GM23338 (cell line): ENCODE measurements at regions not wholly inside any gene's neighbourhood (a gene's known extent, or its start where the extent isn't known, plus 50 kb on each side); places are given as distances from the start of the nearest gene placed in this dataset.
A peak's percentile ranks its signal among the peaks of the same experiment; 100 is the strongest.

Experiments
- CREB1 ChIP-seq: fragments of 250-450 bp; sonication (Bioruptor Pico); IDR thresholded peaks from 2 replicates; pipeline ENCODE4 v1.5.0; 2020; ENCODE audit warnings: low read depth, mild to moderate bottlenecking, moderate library complexity
- EZH2 ChIP-seq: fragments of 200-600 bp; sonication (generic); IDR thresholded peaks from one replicate; pipeline ENCODE4 v1.8.0; 2017; ENCODE audit warnings: antibody characterized with exemption, mild to moderate bottlenecking, low read depth; ENCODE audit not compliant: unreplicated experiment
- EZH2phosphoT487 ChIP-seq: fragments of 200-600 bp; sonication (generic); IDR thresholded peaks from one replicate; pipeline ENCODE4 v1.8.1; 2018; ENCODE audit warnings: antibody characterized with exemption; ENCODE audit not compliant: unreplicated experiment
- JUNB ChIP-seq: IDR thresholded peaks from one replicate; pipeline ENCODE4 v1.6.1; 2016; ENCODE audit warnings: antibody characterized with exemption; ENCODE audit not compliant: unreplicated experiment
- POLR2AphosphoS5 ChIP-seq: IDR thresholded peaks from 2 replicates; pipeline ENCODE4 v1.6.1; 2016; ENCODE audit warnings: antibody characterized with exemption, low read depth
- STAT1 ChIP-seq: IDR thresholded peaks from one replicate; pipeline ENCODE4 v1.6.1; 2016; ENCODE audit warnings: antibody characterized with exemption; ENCODE audit not compliant: unreplicated experiment
- ZNF114 ChIP-seq: fragments of 250-450 bp; sonication (Bioruptor Pico); IDR thresholded peaks from 2 replicates; pipeline ENCODE4 v1.5.0; 2020; ENCODE audit warnings: mild to moderate bottlenecking, moderate library complexity
- TF ChIP-seq, protein P1 (sequence below), 2 experiments: fragments of 200-600 bp in 1 of 2; sonication (generic) in 1 of 2; conservative IDR thresholded peaks; 2 replicates each; pipeline versions ENCODE4 v1.5.1 to v1.6.1; 2016 to 2017; ENCODE audit warnings: antibody characterized with exemption in 2 of 2, low read depth in 2 of 2, mild to moderate bottlenecking in 2 of 2, moderate library complexity in 1 of 2
- TF ChIP-seq, protein P2 (sequence below): IDR thresholded peaks from one replicate; pipeline ENCODE4 v1.6.1; 2018; ENCODE audit warnings: antibody characterized with exemption; ENCODE audit not compliant: unreplicated experiment
- TF ChIP-seq, protein P3 (sequence below): IDR thresholded peaks from 2 replicates; pipeline ENCODE4 v1.6.1; 2016; ENCODE audit warnings: antibody characterized with exemption

DNA sequence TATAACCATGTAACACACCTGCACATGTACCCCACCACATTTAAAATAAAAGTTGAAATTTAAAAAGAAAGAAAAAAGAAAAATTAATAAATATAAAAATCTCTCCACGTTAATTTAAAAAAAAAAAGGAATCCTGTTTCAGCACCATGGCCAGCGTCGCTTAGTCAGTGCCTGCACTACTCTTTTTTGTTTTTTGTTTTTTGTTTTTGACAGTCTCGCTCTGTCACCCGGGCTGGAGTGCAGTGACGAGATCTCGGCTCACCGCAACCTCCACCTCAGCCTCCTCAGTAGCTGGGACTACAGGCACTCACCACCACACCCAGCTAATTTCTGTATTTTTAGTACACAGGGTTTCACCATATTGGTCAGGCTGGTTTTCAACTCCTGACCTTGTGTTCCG, 835.9 kb downstream of the UQCRFS1 start:
- TF ChIP-seq, protein P1, sequence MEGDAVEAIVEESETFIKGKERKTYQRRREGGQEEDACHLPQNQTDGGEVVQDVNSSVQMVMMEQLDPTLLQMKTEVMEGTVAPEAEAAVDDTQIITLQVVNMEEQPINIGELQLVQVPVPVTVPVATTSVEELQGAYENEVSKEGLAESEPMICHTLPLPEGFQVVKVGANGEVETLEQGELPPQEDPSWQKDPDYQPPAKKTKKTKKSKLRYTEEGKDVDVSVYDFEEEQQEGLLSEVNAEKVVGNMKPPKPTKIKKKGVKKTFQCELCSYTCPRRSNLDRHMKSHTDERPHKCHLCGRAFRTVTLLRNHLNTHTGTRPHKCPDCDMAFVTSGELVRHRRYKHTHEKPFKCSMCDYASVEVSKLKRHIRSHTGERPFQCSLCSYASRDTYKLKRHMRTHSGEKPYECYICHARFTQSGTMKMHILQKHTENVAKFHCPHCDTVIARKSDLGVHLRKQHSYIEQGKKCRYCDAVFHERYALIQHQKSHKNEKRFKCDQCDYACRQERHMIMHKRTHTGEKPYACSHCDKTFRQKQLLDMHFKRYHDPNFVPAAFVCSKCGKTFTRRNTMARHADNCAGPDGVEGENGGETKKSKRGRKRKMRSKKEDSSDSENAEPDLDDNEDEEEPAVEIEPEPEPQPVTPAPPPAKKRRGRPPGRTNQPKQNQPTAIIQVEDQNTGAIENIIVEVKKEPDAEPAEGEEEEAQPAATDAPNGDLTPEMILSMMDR (conservative IDR thresholded peaks at IDR 0.05; ENCODE audit: low read depth in 2 of 2), result no peak
- TF ChIP-seq POLR2AphosphoS5 (no peak), EZH2 (no peak), ZNF114 (CRISPR knock-in tag) (no peak), JUNB (no peak), EZH2phosphoT487 (no peak), CREB1 (no peak), STAT1 (no peak)
- TF ChIP-seq, protein P2, sequence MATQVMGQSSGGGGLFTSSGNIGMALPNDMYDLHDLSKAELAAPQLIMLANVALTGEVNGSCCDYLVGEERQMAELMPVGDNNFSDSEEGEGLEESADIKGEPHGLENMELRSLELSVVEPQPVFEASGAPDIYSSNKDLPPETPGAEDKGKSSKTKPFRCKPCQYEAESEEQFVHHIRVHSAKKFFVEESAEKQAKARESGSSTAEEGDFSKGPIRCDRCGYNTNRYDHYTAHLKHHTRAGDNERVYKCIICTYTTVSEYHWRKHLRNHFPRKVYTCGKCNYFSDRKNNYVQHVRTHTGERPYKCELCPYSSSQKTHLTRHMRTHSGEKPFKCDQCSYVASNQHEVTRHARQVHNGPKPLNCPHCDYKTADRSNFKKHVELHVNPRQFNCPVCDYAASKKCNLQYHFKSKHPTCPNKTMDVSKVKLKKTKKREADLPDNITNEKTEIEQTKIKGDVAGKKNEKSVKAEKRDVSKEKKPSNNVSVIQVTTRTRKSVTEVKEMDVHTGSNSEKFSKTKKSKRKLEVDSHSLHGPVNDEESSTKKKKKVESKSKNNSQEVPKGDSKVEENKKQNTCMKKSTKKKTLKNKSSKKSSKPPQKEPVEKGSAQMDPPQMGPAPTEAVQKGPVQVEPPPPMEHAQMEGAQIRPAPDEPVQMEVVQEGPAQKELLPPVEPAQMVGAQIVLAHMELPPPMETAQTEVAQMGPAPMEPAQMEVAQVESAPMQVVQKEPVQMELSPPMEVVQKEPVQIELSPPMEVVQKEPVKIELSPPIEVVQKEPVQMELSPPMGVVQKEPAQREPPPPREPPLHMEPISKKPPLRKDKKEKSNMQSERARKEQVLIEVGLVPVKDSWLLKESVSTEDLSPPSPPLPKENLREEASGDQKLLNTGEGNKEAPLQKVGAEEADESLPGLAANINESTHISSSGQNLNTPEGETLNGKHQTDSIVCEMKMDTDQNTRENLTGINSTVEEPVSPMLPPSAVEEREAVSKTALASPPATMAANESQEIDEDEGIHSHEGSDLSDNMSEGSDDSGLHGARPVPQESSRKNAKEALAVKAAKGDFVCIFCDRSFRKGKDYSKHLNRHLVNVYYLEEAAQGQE, result peak; percentile 72
- TF ChIP-seq, protein P3, sequence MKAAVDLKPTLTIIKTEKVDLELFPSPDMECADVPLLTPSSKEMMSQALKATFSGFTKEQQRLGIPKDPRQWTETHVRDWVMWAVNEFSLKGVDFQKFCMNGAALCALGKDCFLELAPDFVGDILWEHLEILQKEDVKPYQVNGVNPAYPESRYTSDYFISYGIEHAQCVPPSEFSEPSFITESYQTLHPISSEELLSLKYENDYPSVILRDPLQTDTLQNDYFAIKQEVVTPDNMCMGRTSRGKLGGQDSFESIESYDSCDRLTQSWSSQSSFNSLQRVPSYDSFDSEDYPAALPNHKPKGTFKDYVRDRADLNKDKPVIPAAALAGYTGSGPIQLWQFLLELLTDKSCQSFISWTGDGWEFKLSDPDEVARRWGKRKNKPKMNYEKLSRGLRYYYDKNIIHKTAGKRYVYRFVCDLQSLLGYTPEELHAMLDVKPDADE, result no peak
